HCT116 (cell line): ENCODE measurements at regions not wholly inside any gene's neighbourhood (a gene's known extent, or its start where the extent isn't known, plus 50 kb on each side); places are given as distances from the start of the nearest gene placed in this dataset.

ENCODE experiments used
- ATAC-seq: fragments of 200-7000 bp; cut with Tn5 transposase; 2 replicates; pipeline ENCODE4 v1.9.1; 2020; ENCODE audit warnings: mild to moderate bottlenecking, moderate library complexity
- BruUV-seq: library from RNA; stranded (reverse); fragments of 400-500 nt; replicated peaks from 2 replicates; lab custom pipeline; 2021; lab: Mats Ljungman, UMichigan
- CTCF ChIA-PET: fragments of 300-600 bp; sonication (Branson Sonifier 250); formaldehyde crosslinking; loops from one replicate; lab custom pipeline; 2021; ENCODE audit warnings: antibody characterized with exemption; lab: Charles Lee
- POLR2A ChIA-PET: fragments of 300-600, 350-600 bp; sonication (Branson Sonifier 250); formaldehyde crosslinking; loops from one replicate; lab custom pipeline; 2021; ENCODE audit warnings: antibody characterized with exemption; lab: Charles Lee
- RAD21 ChIA-PET, 2 experiments: fragments of 300-600 bp; sonication (Branson Sonifier 250); formaldehyde crosslinking; loops; one replicate each; lab custom pipeline; 2023; ENCODE audit warnings: low total read pairs in 2 of 2; ENCODE audit not compliant: uncharacterized antibody in 2 of 2, unreplicated experiment in 2 of 2, low non-redundant PET in 1 of 2; lab: Charles Lee
- DNase-seq: peaks from one replicate; pipeline ENCODE4 v3.0.0-alpha.2; 2010; ENCODE audit warnings: low read depth, low spot score
- H2AFZ ChIP-seq: fragments of 200-600 bp; shearing (Covaris generic), sonication (generic); 2 replicates; pipeline ENCODE4 v1.6.1; 2017; ENCODE audit warnings: low read depth, mixed run types, mixed read lengths, antibody characterized with exemption, low read length; ENCODE audit not compliant: poor library complexity, severe bottlenecking
- H3K27ac ChIP-seq: 2 replicates; pipeline ENCODE4 v1.5.1; 2012; ENCODE audit warnings: low read depth, low read length
- H3K27me3 ChIP-seq: fragments of 200-600 bp; sonication (generic); 2 replicates; pipeline ENCODE4 v1.6.1; 2016; ENCODE audit warnings: mixed run types, low read length, mixed read lengths; ENCODE audit not compliant: insufficient read depth
- H3K36me3 ChIP-seq, 2 experiments: fragments of 200-500 bp in 1 of 2; fragments of 200-600 bp in 1 of 2; sonication (Bioruptor generic) in 1 of 2; sonication (generic) in 1 of 2; 2 replicates each; pipeline versions ENCODE4 v1.5.1 to v1.6.1; 2014 to 2016; ENCODE audit warnings: low read length in 2 of 2, inconsistent platforms in 1 of 2, mixed read lengths in 1 of 2, mixed run types in 1 of 2; ENCODE audit not compliant: insufficient read depth in 2 of 2, control insufficient read depth in 1 of 2
- H3K4me1 ChIP-seq, 2 experiments: fragments of 200-600 bp in 1 of 2; sonication (generic) in 1 of 2; 2 replicates each; pipeline versions ENCODE4 v1.5.1 to v1.6.1; 2012 to 2017; ENCODE audit warnings: low read length in 2 of 2, inconsistent platforms in 1 of 2, mild to moderate bottlenecking in 1 of 2, mixed read lengths in 1 of 2, mixed run types in 1 of 2, moderate library complexity in 1 of 2; ENCODE audit not compliant: insufficient read depth in 2 of 2, control insufficient read depth in 1 of 2
- H3K4me2 ChIP-seq: fragments of 200-600 bp; sonication (generic); 2 replicates; pipeline ENCODE4 v1.6.1; 2017; ENCODE audit warnings: mixed run types, low read length, mixed read lengths
- H3K4me3 ChIP-seq, 2 experiments: fragments of 200-600 bp in 1 of 2; sonication (generic) in 1 of 2; replicated peaks in 1 of 2; 2 replicates each; pipeline ENCODE4 v1.5.1; 2011 to 2016; ENCODE audit warnings: low read length in 2 of 2, control low read depth in 1 of 2, low read depth in 1 of 2, mild to moderate bottlenecking in 1 of 2, mixed read lengths in 1 of 2, mixed run types in 1 of 2
- H3K79me2 ChIP-seq: fragments of 200-600 bp; sonication (generic); 2 replicates; pipeline ENCODE4 v1.6.1; 2017; ENCODE audit warnings: mild to moderate bottlenecking, mixed run types, low read length, moderate library complexity, mixed read lengths; ENCODE audit not compliant: insufficient read depth
- H3K9ac ChIP-seq: fragments of 200-600 bp; sonication (generic); 2 replicates; pipeline ENCODE4 v1.6.1; 2016; ENCODE audit warnings: low read length, mixed read lengths
- H3K9me2 ChIP-seq: fragments of 200-600 bp; sonication (generic), shearing (Covaris generic); 2 replicates; pipeline ENCODE4 v1.6.1; 2017; ENCODE audit warnings: mixed run types, mild to moderate bottlenecking, moderate library complexity; ENCODE audit not compliant: insufficient read depth
- H3K9me3 ChIP-seq, 2 experiments: fragments of 200-500 bp in 1 of 2; fragments of 200-600 bp in 1 of 2; sonication (Bioruptor generic) in 1 of 2; sonication (generic) in 1 of 2; 2 replicates each; pipeline ENCODE4 v1.6.1; 2014 to 2017; ENCODE audit warnings: low read length in 2 of 2, mixed read lengths in 2 of 2, inconsistent platforms in 1 of 2, low read depth in 1 of 2, mild to moderate bottlenecking in 1 of 2, mixed run types in 1 of 2, moderate library complexity in 1 of 2; ENCODE audit not compliant: control insufficient read depth in 1 of 2, insufficient read depth in 1 of 2
- H4K20me1 ChIP-seq: fragments of 200-600 bp; sonication (generic), shearing (Covaris generic); 2 replicates; pipeline ENCODE4 v1.6.1; 2017; ENCODE audit warnings: mixed run types, mild to moderate bottlenecking, moderate library complexity; ENCODE audit not compliant: insufficient read depth
- EZH2 ChIP-seq: fragments of 200-600 bp; sonication (generic); IDR thresholded peaks from 2 replicates; pipeline ENCODE4 v1.6.1; 2017; ENCODE audit warnings: antibody characterized with exemption, mixed run types
- REST ChIP-seq: IDR thresholded peaks from 2 replicates; pipeline ENCODE4 v1.6.1; 2012; ENCODE audit warnings: low read depth
- SRF ChIP-seq: IDR thresholded peaks from 2 replicates; pipeline ENCODE4 v1.6.1; 2012; ENCODE audit warnings: low read depth
- TCF7L2 ChIP-seq: IDR thresholded peaks from 2 replicates; pipeline ENCODE4 v1.7.0; 2011; ENCODE audit warnings: borderline replicate concordance, inconsistent platforms; ENCODE audit not compliant: insufficient read depth, insufficient read length; ENCODE audit errors: extremely low read depth
- ZFX ChIP-seq: fragments of 450-650 bp; IDR thresholded peaks from 2 replicates; pipeline ENCODE4 v1.6.1; 2017
- intact Hi-C: fragments of 100-400 bp; cut with micrococcal nuclease; formaldehyde crosslinking; loops from 2 replicates; pipeline ENCODE4 v1.10.0; 2022

GRCh38 chr4:148653681-148654080 lies 211.5 kb upstream of the NR3C2 start:
- TF ChIP-seq REST, result no peak
- TF ChIP-seq ZFX, result no peak
- TF ChIP-seq TCF7L2, result no peak
- H3K9ac ChIP-seq, result no peak overlapping the region
- no peaks in the 10 kb centered on the region for H3K9me2 ChIP-seq
- H4K20me1 ChIP-seq, result no peaks in the 10 kb centered on the region
- H3K79me2 ChIP-seq, result no peaks in the 10 kb centered on the region
- no peaks in the 10 kb centered on the region for H3K36me3 ChIP-seq
- RAD21 ChIA-PET, result no interaction called here
- no peaks in the 10 kb centered on the region for H3K4me1 ChIP-seq
- BruUV-seq, result no TSS peak
- no peak overlapping the region for H3K4me2 ChIP-seq
- H3K9me3 ChIP-seq, result no peaks in the 10 kb centered on the region
- no peak overlapping the region for H2AFZ ChIP-seq
- no peak overlapping the region for H3K4me3 ChIP-seq
- ATAC-seq (no peak), DNase-seq (no peak)
- H3K27ac ChIP-seq, result no peak overlapping the region
- intact Hi-C loops, result no loop called here
- POLR2A ChIA-PET, result no interaction called here
- CTCF ChIA-PET, result no interaction called here
- H3K27me3 ChIP-seq, result no peaks in the 10 kb centered on the region

GRCh38 chr4:148651991-148652390 lies 209.8 kb upstream of the NR3C2 start:
- no peaks in the 10 kb centered on the region for H3K9me3 ChIP-seq
- ChIA-PET CTCF (no interaction called here), POLR2A (no interaction called here), RAD21 (no interaction called here)
- H2AFZ ChIP-seq, result no peak overlapping the region
- no peaks in the 10 kb centered on the region for H3K27me3 ChIP-seq
- intact Hi-C loops, result no loop called here
- H3K9me2 ChIP-seq, result no peaks in the 10 kb centered on the region
- ATAC-seq (no peak), DNase-seq (no peak)
- BruUV-seq, result no TSS peak
- H3K36me3 ChIP-seq, result no peaks in the 10 kb centered on the region
- no peaks in the 10 kb centered on the region for H3K4me1 ChIP-seq
- H4K20me1 ChIP-seq, result no peaks in the 10 kb centered on the region
- TF ChIP-seq SRF (peak; percentile 90), EZH2 (no peak)
- no peak overlapping the region for H3K4me3 ChIP-seq
- no peak overlapping the region for H3K27ac ChIP-seq
- no peak overlapping the region for H3K4me2 ChIP-seq
- no peak overlapping the region for H3K9ac ChIP-seq
- H3K79me2 ChIP-seq, result no peaks in the 10 kb centered on the region
